Spleen (tissue), 3 donors: ENCODE measurements at regions not wholly inside any gene's neighbourhood (a gene's known extent, or its start where the extent isn't known, plus 50 kb on each side); places are given as distances from the start of the nearest gene placed in this dataset.
"Not testable (repeated sequence)": the region's sequence is repeated elsewhere in the genome, so short reads cannot be mapped to it uniquely, and the experiment has no call there.

Experiments used
- POLR2A ChIP-seq, 3 donors: fragments of 450-650 bp; IDR thresholded peaks; one replicate each; pipeline ENCODE4 v1.5.1; 2017; ENCODE audit warnings: antibody characterized with exemption in 3 of 3, mild to moderate bottlenecking in 1 of 3
- POLR2AphosphoS5 ChIP-seq, 3 donors: sonication (generic); formaldehyde crosslinking; IDR thresholded peaks; one replicate each; pipeline ENCODE4 v1.5.1; 2017; ENCODE audit warnings: antibody characterized with exemption in 3 of 3

DNA sequence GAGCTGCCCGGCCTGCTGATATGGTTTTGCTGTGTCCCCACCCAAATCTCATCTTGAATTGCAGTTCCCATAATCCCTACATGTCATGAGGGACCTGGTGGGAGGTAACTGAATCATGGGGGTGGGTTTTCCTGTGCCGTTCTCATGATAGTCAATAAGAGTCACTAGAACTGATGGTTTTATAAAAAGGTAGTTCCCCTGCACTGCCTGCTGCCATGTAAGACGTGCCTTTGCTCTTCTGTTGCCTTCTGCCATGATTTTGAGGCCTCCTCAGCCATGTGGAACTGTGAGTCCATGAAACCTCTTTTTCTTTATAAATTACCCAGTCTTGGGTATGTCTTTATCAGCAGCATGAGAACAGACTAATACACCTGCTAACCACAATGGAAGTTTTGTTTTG lies 228.3 kb upstream of the LHX5 start:
- TF ChIP-seq POLR2AphosphoS5, POLR2A (IDR thresholded peaks at IDR 0.05): not testable (repeated sequence)
